Fibroblast of mammary gland (primary cell): ENCODE measurements at regions not wholly inside any gene's neighbourhood (a gene's known extent, or its start where the extent isn't known, plus 50 kb on each side); places are given as distances from the start of the nearest gene placed in this dataset.

Experiments
- DNase-seq: peaks from one replicate; pipeline ENCODE4 v3.0.0-alpha.2; 2010; ENCODE audit warnings: low read depth
- H3K4me3 ChIP-seq: 2 replicates; pipeline ENCODE4 v1.5.1; 2011; ENCODE audit warnings: low read depth, mild to moderate bottlenecking, low read length, moderate library complexity; ENCODE audit not compliant: control insufficient read depth
- CTCF ChIP-seq: conservative IDR thresholded peaks from 2 replicates; pipeline ENCODE4 v1.5.1; 2011; ENCODE audit warnings: low read depth, low read length, inconsistent platforms; ENCODE audit not compliant: control insufficient read depth, insufficient read depth

- H3K4me3 ChIP-seq: no peak overlapping the region
- TF ChIP-seq CTCF: no peak
These were observed 76.4 kb downstream of the MBL2 start for GRCh38 chr10:52696232-52696631.

GRCh38 chr10:52701647-52702046, 70.9 kb downstream of the MBL2 start:
- no peak for DNase-seq
- TF ChIP-seq CTCF: no peak
- H3K4me3 ChIP-seq: no peak overlapping the region

More at GRCh38 chr10:52696232-52696631, 76.4 kb downstream of the MBL2 start:
- DNase-seq: no peak

GRCh38 chr10:52703451-52703850, 69.1 kb downstream of the MBL2 start:
- TF ChIP-seq CTCF: no peak
- H3K4me3 ChIP-seq: no peak overlapping the region
- no peak for DNase-seq

- DNase-seq: no peak
- no peak overlapping the region for H3K4me3 ChIP-seq
- TF ChIP-seq CTCF: no peak
These were observed 68.7 kb downstream of the MBL2 start for GRCh38 chr10:52703898-52704297.

GRCh38 chr10:52706332-52707070, 66.1 kb downstream of the MBL2 start:
- TF ChIP-seq CTCF: no peak
- no peak for DNase-seq
- no peak overlapping the region for H3K4me3 ChIP-seq
